DMS53 (cell line): ENCODE measurements at regions not wholly inside any gene's neighbourhood (a gene's known extent, or its start where the extent isn't known, plus 50 kb on each side); places are given as distances from the start of the nearest gene placed in this dataset.

Experiments
- DNase-seq: peaks from one replicate; lab custom pipeline; 2025; lab: John Stamatoyannopoulos, UW

DNA sequence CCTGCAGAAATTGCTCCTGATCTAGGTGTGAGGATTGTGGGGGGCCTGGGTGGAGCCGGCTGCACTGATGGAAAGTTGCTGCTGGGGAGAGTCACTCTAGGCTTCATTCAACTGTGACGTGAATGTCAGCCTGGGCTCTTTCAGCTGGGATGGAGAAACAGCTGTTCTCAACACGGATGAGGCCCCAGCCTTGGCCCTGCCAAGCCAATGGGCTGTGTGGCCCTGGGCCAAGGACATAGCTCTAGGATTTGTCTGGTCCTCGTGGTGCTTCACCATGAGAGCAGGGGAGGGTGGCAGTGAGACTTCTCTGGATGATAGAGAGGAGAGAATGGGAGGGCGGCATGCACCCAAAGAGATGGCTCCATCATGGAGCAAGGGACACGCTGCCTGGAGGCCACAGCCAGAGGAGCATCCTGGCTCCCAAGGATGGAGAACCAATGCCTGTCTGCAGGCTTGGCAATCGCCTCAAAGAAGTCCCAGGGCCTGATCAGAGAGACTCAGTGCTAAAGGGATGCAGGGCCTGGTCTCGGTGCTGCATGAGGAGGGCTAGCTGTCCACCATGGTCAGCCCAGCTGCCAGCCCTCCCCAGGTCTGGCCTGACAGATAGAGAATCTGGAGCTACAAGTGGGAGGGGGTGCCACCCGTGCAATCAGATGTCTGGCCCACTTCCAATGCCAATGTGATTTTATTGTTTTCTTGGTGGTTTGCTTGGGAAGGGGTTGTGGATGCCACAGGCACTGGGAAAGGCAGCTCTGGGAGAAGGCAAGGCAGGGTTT lies 141.0 kb downstream of the GADD45G start:
- DNase-seq: no peak

GRCh38 chr9:89746385-89747116 lies 141.7 kb downstream of the GADD45G start:
- no peak for DNase-seq

- DNase-seq: no peak
Measured at GRCh38 chr9:89747596-89747995, 142.8 kb downstream of the GADD45G start.

DNA sequence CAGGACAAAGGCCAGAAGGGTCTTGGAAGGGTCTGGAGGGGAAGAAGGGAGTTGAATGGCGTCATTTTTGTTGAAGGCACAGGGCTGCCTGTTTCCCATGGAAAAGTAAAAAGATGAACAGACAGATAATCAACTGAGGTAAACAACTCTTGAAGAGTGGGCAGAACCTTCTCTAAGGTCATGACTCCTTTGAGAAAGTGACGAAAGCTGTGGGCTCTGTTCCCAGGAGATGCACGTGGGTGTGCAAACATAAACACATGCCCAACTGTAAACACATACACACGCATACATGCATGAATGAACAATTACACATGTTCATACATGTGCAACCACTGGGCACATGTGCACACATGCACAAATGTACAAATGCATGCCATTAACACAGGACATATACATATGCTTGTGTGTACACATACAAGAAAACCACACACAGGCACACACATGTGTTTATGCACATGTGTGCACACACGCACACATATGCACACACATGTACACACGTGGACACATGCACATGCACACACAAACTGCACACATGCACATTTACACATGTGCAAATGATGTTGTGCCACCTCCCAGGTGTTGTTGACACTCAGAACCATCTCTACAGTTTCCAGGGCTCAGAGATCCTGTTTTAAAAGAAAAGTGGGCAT lies 143.3 kb downstream of the GADD45G start:
- DNase-seq: no peak

GRCh38 chr9:89748831-89749499 lies 144.2 kb downstream of the GADD45G start:
- DNase-seq: no peak

DNA sequence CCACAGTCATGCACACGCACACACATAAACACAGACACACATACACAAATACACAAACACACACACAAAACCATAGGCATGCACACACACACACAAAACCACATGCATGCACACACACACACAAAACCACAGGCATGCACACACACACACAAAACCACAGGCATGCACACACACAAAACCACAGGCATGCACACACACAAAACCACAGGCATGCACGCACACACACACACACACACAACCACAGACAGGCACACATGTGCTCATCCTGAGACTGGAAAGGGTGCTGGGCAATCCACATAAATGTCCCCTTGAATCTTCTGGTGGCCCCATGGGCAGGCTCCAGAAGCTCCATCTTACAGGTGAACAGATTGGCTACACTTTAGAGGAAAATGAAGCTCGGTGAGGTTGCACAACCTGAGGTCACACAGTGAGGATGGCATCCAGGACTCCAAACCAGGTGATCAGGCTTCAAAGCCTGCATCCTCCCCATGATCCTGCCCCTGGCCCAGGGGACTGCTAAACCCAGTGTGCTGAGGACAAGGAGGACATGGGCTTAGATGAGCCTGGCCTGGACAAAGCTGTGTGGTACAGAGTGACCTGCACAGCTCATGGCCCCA lies 144.8 kb downstream of the GADD45G start:
- DNase-seq: no peak

GRCh38 chr9:89750117-89750791 lies 145.4 kb downstream of the GADD45G start:
- DNase-seq: no peak

DNA sequence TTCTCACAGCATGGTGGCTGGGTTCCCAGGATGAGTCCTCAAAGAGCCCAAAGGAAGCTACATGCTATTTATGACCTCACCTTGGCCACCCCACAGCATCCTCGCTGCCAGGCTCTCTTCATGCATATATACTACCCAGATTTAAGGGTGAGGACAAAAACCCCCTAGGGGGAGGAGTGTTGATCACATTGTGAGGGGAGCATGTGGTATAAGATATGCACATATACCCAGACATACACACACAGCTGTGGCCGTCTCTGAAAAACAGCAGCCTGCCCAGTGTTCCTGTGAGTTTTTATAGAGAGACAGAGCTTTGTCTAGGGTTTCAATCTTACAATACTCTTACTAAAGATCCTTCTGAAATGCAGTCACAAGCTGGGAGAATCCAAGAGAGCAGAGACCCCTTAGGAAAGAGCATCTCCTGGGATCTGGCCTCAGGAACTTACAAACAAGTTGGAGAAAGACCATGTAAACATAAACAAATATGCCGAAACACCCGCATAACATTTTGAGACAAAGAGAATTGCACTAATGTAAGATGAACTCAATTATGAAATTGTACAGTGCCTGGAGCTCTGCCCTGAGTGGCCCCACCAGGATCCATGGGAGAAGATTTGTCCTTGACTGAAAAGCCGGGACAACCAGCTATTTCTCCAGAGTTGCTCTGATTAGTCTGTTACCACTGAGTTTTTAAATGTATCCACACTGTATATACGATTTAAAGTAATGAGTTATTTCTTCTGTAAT lies 146.4 kb downstream of the GADD45G start:
- DNase-seq: no peak

GRCh38 chr9:89752154-89752553 lies 147.3 kb downstream of the GADD45G start:
- DNase-seq: no peak

- DNase-seq: no peak
Measured at GRCh38 chr9:89753472-89754055, 148.8 kb downstream of the GADD45G start.

DNA sequence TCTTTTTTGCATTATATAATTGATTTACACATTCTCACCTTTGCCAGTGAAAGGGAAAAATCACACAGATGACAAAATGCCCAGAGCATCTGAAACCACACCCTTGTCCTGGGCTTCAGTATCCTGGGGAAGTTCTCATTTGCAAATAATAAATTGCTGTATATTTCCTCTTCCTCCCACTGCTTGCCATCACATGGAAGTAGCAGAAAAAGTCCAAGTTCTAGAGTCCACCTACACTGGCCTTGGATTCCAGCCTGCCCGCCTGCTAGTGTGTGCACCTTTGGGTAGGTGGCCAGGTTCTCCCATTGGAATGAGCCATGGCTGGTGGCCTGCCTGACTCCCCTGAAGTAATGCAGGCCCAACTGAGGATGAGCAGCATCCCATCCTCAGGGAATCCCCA lies 149.4 kb downstream of the GADD45G start:
- DNase-seq: no peak

- no peak for DNase-seq
Measured at GRCh38 chr9:89755821-89756220, 151.0 kb downstream of the GADD45G start.

DNA sequence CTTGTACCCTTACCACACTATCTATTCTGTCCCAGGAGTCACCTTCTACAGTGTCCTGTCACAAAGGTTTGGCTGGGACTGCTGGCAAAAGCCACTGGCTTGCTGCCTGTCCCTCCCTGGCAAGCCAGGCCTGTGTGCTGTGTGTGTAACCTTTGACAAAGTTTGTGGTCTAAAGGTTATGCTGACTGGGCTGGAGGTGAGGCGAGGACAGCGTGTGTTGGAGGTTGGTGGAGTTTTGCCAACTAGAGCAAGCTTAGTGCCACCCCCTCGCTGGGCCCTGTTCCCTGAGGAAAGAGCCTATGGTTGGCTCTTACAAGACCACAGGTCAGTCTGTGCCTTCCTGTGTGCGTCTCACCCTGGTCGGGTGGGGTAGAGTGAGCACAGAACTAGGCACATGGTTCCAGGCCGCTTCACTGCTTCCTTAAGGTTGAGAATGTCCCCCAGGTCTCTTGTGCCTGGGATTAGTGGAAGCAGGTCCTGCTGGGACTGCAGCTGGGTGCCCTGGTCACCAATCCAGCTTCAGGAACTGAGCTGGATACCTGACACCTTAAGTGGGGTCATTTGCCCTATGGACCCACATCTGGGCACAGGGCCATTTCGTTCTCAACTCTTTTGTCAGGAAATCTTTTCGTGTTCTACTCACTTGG lies 152.2 kb downstream of the GADD45G start:
- DNase-seq: no peak

DNA sequence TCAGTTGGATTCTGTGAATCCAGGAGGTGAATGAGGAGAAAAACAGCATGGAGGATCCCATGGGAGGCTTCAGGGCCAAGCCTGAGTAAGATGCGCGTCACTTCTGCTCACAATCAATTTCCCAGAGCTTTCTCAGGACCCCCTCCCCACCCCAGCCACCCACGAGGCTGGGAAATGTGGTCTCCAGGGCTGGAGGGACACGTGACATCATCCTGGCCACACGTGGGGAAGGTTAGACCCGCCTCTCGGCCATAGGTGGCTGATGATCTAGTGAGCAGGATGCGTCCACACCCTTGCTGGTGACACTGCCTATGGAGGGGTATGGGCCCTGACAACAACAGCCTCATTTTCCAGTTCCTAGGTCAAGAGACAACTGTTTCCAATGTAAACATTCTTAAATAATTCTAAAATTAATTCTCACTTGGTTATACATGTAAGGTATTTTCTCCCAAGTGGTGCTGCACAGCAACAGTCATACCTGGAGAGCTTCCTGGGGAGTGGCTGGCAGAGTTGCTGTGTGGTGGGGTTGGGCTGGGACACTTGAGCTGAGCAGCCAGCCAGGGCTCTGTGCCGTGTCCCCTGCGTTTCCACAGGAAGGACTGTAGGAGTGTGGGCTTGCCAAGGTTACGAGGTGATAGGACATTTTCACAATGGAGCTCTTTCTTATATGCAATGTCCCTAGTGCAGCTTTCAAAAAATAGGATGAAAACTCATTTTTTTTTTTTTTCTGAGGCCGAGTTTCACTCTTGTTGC lies 153.1 kb downstream of the GADD45G start:
- no peak for DNase-seq

GRCh38 chr9:89759572-89759971 lies 154.8 kb downstream of the GADD45G start:
- DNase-seq: peak; percentile 55

- DNase-seq: no peak
Measured at GRCh38 chr9:89760123-89760522, 155.3 kb downstream of the GADD45G start.

GRCh38 chr9:89764217-89764616 lies 159.4 kb downstream of the GADD45G start:
- DNase-seq: no peak

DNA sequence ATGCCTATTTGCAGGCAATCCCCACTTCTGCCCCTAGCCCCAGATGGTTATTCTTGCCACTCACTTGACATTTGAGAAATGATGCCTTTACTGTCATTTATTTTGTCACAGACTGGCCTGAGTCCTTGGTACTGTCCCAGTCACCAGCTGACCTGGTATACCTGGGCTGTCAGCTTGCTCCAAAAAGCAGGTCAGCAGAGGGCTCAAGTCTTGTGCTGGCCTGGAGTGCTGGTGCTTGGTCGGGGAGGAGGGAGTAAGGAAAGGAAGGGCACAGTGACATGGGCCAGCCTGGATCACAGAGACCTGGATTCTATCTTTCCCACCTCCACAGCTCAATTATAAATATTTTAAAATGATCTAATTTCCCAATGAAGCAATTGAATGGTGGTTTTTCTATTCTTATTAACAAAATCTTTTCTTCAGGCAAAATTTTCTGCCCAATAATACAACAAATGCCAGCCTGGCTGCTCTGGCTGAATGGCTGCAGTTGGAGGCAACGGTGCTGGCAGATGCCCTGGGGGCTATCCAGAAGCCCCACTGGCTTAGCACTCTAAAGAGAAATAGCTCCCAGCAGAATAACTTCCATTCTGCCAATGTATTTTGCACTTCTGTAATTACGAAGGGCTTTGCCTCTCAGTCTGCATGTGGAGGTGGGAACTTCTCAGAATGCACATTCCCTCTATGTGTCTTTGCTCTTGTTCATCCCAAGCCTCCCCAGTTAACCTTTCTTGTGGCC lies 160.6 kb downstream of the GADD45G start:
- DNase-seq: no peak
